Right atrium auricular region (tissue), 2 donors: ENCODE measurements at regions not wholly inside any gene's neighbourhood (a gene's known extent, or its start where the extent isn't known, plus 50 kb on each side); places are given as distances from the start of the nearest gene placed in this dataset.
A peak's percentile ranks its signal among the peaks of the same experiment; 100 is the strongest.

ENCODE experiments used
- DNase-seq: peaks from one replicate; pipeline ENCODE4 v3.0.0-alpha.2; 2019; ENCODE audit warnings: low spot score
- H3K27ac ChIP-seq, 2 donors: fragments of 200-600 bp; sonication (generic); 1 replicate in 1 of 2; 2 replicates in 1 of 2; pipeline ENCODE4 v1.5.1; 2016 to 2019
- H3K27me3 ChIP-seq, 2 donors: fragments of 200-600 bp; sonication (generic); one replicate each; pipeline versions ENCODE4 v1.5.1 to v1.6.0; 2017 to 2019
- H3K36me3 ChIP-seq: fragments of 200-600 bp; sonication (generic); one replicate; pipeline ENCODE4 v1.5.1; 2016
- H3K4me1 ChIP-seq, 2 donors: fragments of 200-600 bp; sonication (generic); one replicate each; pipeline versions ENCODE4 v1.5.1 to v1.6.0; 2017 to 2019
- H3K4me3 ChIP-seq, 2 donors: fragments of 200-600 bp; sonication (generic); 1 replicate in 1 of 2; 2 replicates in 1 of 2; pipeline ENCODE4 v1.5.1; 2017 to 2019; ENCODE audit warnings: mild to moderate bottlenecking in 1 of 2, moderate library complexity in 1 of 2
- H3K9me3 ChIP-seq, 2 donors: fragments of 200-600 bp; sonication (generic); one replicate each; pipeline ENCODE4 v1.5.1; 2019
- TF ChIP-seq, protein P1 (sequence below), 2 donors: fragments of 200-600 bp; sonication (generic); IDR thresholded peaks; one replicate each; pipeline ENCODE4 v1.5.1; 2019; ENCODE audit warnings: antibody characterized with exemption in 2 of 2

GRCh38 chr2:145194673-145195072, 674.8 kb upstream of the ZEB2 start:
- DNase-seq = no peak
- Histone ChIP-seq H3K9me3 (no peaks in the 10 kb centered on the region), H3K36me3 (no peaks in the 10 kb centered on the region), H3K4me3 (no peak overlapping the region), H3K4me1 (peaks cover 0 to 10% of the 10 kb centered on the region in 2 donors), H3K27ac (no peak overlapping the region), H3K27me3 (no peaks in the 10 kb centered on the region)
- TF ChIP-seq, protein P1, sequence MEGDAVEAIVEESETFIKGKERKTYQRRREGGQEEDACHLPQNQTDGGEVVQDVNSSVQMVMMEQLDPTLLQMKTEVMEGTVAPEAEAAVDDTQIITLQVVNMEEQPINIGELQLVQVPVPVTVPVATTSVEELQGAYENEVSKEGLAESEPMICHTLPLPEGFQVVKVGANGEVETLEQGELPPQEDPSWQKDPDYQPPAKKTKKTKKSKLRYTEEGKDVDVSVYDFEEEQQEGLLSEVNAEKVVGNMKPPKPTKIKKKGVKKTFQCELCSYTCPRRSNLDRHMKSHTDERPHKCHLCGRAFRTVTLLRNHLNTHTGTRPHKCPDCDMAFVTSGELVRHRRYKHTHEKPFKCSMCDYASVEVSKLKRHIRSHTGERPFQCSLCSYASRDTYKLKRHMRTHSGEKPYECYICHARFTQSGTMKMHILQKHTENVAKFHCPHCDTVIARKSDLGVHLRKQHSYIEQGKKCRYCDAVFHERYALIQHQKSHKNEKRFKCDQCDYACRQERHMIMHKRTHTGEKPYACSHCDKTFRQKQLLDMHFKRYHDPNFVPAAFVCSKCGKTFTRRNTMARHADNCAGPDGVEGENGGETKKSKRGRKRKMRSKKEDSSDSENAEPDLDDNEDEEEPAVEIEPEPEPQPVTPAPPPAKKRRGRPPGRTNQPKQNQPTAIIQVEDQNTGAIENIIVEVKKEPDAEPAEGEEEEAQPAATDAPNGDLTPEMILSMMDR (IDR thresholded peaks at IDR 0.05) = no peak

GRCh38 chr2:145190031-145190703, 670.2 kb upstream of the ZEB2 start:
- Histone ChIP-seq H3K4me3 (no peak overlapping the region), H3K4me1 (no peaks in the 10 kb centered on the region), H3K27ac (no peak overlapping the region), H3K9me3 (no peaks in the 10 kb centered on the region), H3K27me3 (no peaks in the 10 kb centered on the region), H3K36me3 (no peaks in the 10 kb centered on the region)
- TF ChIP-seq, protein P1 (IDR thresholded peaks at IDR 0.05) = no peak
- DNase-seq = no peak

GRCh38 chr2:145186303-145186702, 666.4 kb upstream of the ZEB2 start:
- Histone ChIP-seq H3K36me3 (no peaks in the 10 kb centered on the region), H3K27ac (no peak overlapping the region), H3K4me1 (no peaks in the 10 kb centered on the region), H3K9me3 (no peaks in the 10 kb centered on the region), H3K27me3 (no peaks in the 10 kb centered on the region), H3K4me3 (no peak overlapping the region)
- TF ChIP-seq, protein P1 (IDR thresholded peaks at IDR 0.05) = peak in 1 of 2 donors; percentile 41
- DNase-seq = no peak

DNA sequence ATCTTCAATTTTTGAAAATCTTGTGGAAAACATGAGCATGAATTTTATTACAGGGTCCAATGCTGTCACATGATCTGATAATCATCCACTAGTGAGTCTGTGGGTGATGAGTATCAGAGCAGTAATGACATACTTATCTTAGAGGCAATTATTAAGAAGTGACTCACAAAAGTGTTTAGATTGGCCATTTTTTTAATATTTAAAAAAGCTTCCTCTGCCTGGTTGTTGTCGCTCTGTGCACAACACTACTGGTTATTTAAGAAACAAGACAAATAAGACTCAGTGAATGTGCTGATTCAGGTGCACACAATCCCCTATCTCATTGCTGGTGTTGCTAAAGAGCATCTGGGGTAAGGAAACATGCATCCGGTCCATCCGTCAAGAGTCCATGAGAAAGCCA, 665.8 kb upstream of the ZEB2 start:
- Histone ChIP-seq H3K4me3 (no peak overlapping the region), H3K27me3 (no peaks in the 10 kb centered on the region), H3K9me3 (no peaks in the 10 kb centered on the region), H3K36me3 (no peaks in the 10 kb centered on the region), H3K4me1 (no peaks in the 10 kb centered on the region), H3K27ac (peak overlapping the region; percentile 22 to 58)
- TF ChIP-seq, protein P1 (IDR thresholded peaks at IDR 0.05) = no peak
- DNase-seq = no peak

DNA sequence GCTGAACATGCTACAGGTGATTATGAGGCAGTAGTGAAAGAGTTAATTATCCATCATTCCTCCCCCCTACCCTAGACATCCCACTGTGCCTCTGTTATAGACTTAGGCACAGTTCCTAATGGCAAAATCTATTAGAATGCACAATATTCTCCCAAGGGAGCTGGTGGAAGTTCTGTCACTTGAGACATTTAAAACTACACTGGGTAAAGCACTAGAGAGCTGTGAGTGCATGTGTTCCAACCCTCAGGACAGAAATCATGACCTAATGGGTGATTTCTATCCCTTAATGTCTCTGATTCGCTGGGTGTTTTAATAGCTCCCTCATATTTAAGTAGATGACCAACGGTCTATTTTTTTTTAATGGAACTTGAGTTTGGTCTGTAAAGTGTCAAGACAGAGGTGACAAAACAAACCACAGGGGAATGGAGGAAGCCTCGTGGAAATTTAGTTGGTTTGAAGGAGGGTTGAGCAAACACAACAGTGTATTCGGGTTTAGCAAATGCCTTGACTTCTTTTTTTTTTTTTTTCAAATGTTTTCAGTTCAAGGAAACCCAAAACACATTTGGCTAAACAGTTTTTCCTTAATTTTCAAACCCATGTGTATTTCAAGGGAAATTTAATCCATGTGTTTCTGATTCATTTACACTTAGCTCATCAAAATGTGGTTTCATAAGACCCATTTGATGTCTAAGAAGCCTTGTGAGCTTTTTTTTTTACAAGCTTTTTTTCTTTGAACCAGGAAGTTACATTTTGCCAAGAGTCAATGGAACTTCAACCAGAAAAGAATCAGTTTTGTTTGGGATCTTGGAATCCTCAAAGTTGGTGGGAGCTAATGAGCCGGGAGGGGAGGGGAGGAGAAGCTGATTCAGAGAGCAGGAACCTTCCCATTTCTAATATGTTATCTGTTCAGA, 665.1 kb upstream of the ZEB2 start:
- Histone ChIP-seq H3K27ac (peak overlapping the region; percentile 22 to 58), H3K9me3 (no peaks in the 10 kb centered on the region), H3K27me3 (no peaks in the 10 kb centered on the region), H3K36me3 (no peaks in the 10 kb centered on the region), H3K4me3 (no peak overlapping the region), H3K4me1 (no peaks in the 10 kb centered on the region)
- TF ChIP-seq, protein P1 (IDR thresholded peaks at IDR 0.05) = no peak
- DNase-seq = no peak
